OCI-LY7 (cell line): ENCODE measurements at regions not wholly inside any gene's neighbourhood (a gene's known extent, or its start where the extent isn't known, plus 50 kb on each side); places are given as distances from the start of the nearest gene placed in this dataset.
"Not testable (repeated sequence)": the region's sequence is repeated elsewhere in the genome, so short reads cannot be mapped to it uniquely, and the experiment has no call there.

ENCODE experiments used
- BruUV-seq: library from RNA; stranded (reverse); fragments of 400-500 nt; replicated peaks from 2 replicates; lab custom pipeline; 2021; lab: Mats Ljungman, UMichigan
- CTCF ChIA-PET: fragments of 300-600 bp; sonication (Branson Sonifier 250); formaldehyde crosslinking; loops from one replicate; lab custom pipeline; 2022; ENCODE audit warnings: antibody characterized with exemption; ENCODE audit not compliant: unreplicated experiment; lab: Charles Lee
- POLR2A ChIA-PET: fragments of 300-600 bp; sonication (Branson Sonifier 250); formaldehyde crosslinking; loops from one replicate; lab custom pipeline; 2022; ENCODE audit warnings: antibody characterized with exemption; lab: Charles Lee
- DNase-seq: peaks from one replicate; pipeline ENCODE4 v3.0.0-alpha.2; 2015; ENCODE audit warnings: low spot score
- H2AFZ ChIP-seq: fragments of 200-600 bp; sonication (generic), shearing (Covaris generic); 2 replicates; pipeline ENCODE4 v1.6.1; 2014; ENCODE audit warnings: mild to moderate bottlenecking, antibody characterized with exemption, low read length, moderate library complexity
- H3K27ac ChIP-seq: fragments of 200-600 bp; sonication (generic); 2 replicates; pipeline ENCODE4 v1.5.1; 2014; ENCODE audit warnings: mixed run types, low read depth, mild to moderate bottlenecking, moderate library complexity, low read length, inconsistent platforms; ENCODE audit not compliant: poor library complexity, severe bottlenecking
- H3K36me3 ChIP-seq: fragments of 200-600 bp; sonication (generic); 2 replicates; pipeline ENCODE4 v1.6.1; 2014; ENCODE audit warnings: mild to moderate bottlenecking, antibody characterized with exemption, low read length, moderate library complexity, mixed read lengths; ENCODE audit not compliant: insufficient read depth
- H3K4me1 ChIP-seq: fragments of 200-600 bp; sonication (generic); 2 replicates; pipeline ENCODE4 v1.5.1; 2014; ENCODE audit warnings: mild to moderate bottlenecking, low read length; ENCODE audit not compliant: insufficient read depth, poor library complexity, severe bottlenecking
- H3K4me2 ChIP-seq: fragments of 200-600 bp; sonication (generic); 2 replicates; pipeline ENCODE4 v1.6.1; 2014; ENCODE audit warnings: mild to moderate bottlenecking, low read length
- H3K4me3 ChIP-seq: fragments of 200-600 bp; sonication (generic); 2 replicates; pipeline ENCODE4 v1.5.1; 2014; ENCODE audit warnings: mild to moderate bottlenecking, low read depth, low read length; ENCODE audit not compliant: poor library complexity, severe bottlenecking
- H3K79me2 ChIP-seq: fragments of 200-600 bp; sonication (generic); 2 replicates; pipeline ENCODE4 v1.6.1; 2016; ENCODE audit warnings: low read depth, mild to moderate bottlenecking, low read length, moderate library complexity, mixed read lengths; ENCODE audit not compliant: insufficient read depth
- H3K9me2 ChIP-seq: fragments of 200-600 bp; sonication (generic); 2 replicates; pipeline ENCODE4 v1.6.1; 2016; ENCODE audit warnings: mild to moderate bottlenecking, low read length, mixed read lengths; ENCODE audit not compliant: insufficient read depth
- H3K9me3 ChIP-seq: fragments of 200-600 bp; sonication (generic); 2 replicates; pipeline ENCODE4 v1.6.1; 2014; ENCODE audit warnings: mild to moderate bottlenecking, mixed run types, low read length, mixed read lengths
- H4K20me1 ChIP-seq: fragments of 200-600 bp; sonication (generic); 2 replicates; pipeline ENCODE4 v1.6.1; 2014; ENCODE audit warnings: mild to moderate bottlenecking, antibody characterized with exemption, low read length, moderate library complexity, mixed read lengths; ENCODE audit not compliant: insufficient read depth
- CTCF ChIP-seq: fragments of 200-600 bp; sonication (generic); conservative IDR thresholded peaks from 2 replicates; pipeline ENCODE4 v1.5.1; 2014; ENCODE audit warnings: mild to moderate bottlenecking, antibody characterized with exemption, low read length, moderate library complexity, mixed read lengths
- EZH2phosphoT487 ChIP-seq: fragments of 200-600 bp; sonication (generic); IDR thresholded peaks from 2 replicates; pipeline ENCODE4 v1.6.1; 2018; ENCODE audit warnings: low read depth, borderline replicate concordance, mild to moderate bottlenecking, mixed run types, antibody characterized with exemption, low read length, moderate library complexity, mixed read lengths
- intact Hi-C: fragments of 100-400 bp; cut with micrococcal nuclease; formaldehyde crosslinking; loops from one replicate; pipeline ENCODE4 v1.10.0; 2022; ENCODE audit not compliant: unreplicated experiment

DNA sequence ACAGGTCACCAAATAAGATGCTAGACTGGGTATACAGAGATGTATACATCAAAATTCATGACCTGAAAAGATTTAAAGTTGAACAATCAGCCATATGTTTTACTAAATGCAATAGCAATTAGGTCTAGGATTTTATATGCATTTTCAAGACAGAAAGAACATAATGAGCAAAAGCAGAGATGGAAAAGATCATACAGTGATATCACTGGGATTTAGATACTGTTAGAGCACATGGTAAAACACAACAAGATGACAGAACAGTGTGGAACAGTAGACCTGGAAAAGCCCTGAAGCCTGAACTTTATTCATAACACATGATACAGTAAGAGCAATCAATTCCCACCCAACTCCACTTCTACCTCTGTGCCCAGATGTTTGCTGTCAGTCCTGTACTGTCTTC lies 585.9 kb downstream of the PRR16 start:
- H3K36me3 ChIP-seq = no peaks in the 10 kb centered on the region
- H3K4me2 ChIP-seq = no peak overlapping the region
- H3K9me2 ChIP-seq = no peaks in the 10 kb centered on the region
- H3K27ac ChIP-seq = no peak overlapping the region
- intact Hi-C loops = no loop called here
- no peak for TF ChIP-seq EZH2phosphoT487
- no peak for TF ChIP-seq CTCF
- no peak for DNase-seq
- no TSS peak for BruUV-seq
- no peaks in the 10 kb centered on the region for H3K4me1 ChIP-seq
- ChIA-PET POLR2A (no interaction called here), CTCF (no interaction called here)
- H3K9me3 ChIP-seq = no peaks in the 10 kb centered on the region
- no peak overlapping the region for H2AFZ ChIP-seq
- H3K4me3 ChIP-seq = no peak overlapping the region
- no peaks in the 10 kb centered on the region for H3K79me2 ChIP-seq
- no peaks in the 10 kb centered on the region for H4K20me1 ChIP-seq

- TF ChIP-seq CTCF (no peak), EZH2phosphoT487 (no peak)
- Histone ChIP-seq H4K20me1 (no peaks in the 10 kb centered on the region), H3K9me3 (no peaks in the 10 kb centered on the region), H3K4me1 (no peaks in the 10 kb centered on the region), H3K79me2 (no peaks in the 10 kb centered on the region), H2AFZ (no peak overlapping the region), H3K4me3 (no peak overlapping the region), H3K4me2 (no peak overlapping the region), H3K36me3 (no peaks in the 10 kb centered on the region), H3K27ac (no peak overlapping the region), H3K9me2 (no peaks in the 10 kb centered on the region)
- no TSS peak for BruUV-seq
- ChIA-PET CTCF (no interaction called here), POLR2A (no interaction called here)
- intact Hi-C loops = no loop called here
- no peak for DNase-seq
Measured at GRCh38 chr5:121053055-121053985, 589.2 kb downstream of the PRR16 start.

DNA sequence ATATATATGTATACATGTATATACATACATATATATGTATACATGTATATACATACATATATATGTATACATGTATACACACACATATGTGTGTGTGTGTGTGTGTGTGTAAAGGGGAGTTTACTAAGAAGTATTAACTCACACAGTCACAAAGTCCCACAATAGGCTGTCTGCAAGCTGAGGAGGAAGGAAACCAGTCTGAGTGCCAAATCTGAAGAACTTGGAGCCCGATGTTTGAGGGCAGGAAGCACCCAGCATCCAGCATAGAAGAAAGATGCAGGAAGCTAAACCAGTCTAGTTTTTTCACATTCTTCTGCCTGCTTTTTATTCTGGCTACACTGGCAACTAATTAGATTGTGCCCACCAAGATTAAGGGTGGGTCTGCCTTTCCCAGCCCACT lies 591.5 kb downstream of the PRR16 start:
- no peak overlapping the region for H3K27ac ChIP-seq
- no peak overlapping the region for H3K4me2 ChIP-seq
- ChIA-PET CTCF (no interaction called here), POLR2A (no interaction called here)
- no peak overlapping the region for H3K4me3 ChIP-seq
- no peaks in the 10 kb centered on the region for H3K9me2 ChIP-seq
- DNase-seq = no peak
- no peaks in the 10 kb centered on the region for H3K9me3 ChIP-seq
- H3K4me1 ChIP-seq = no peaks in the 10 kb centered on the region
- H4K20me1 ChIP-seq = no peaks in the 10 kb centered on the region
- no peaks in the 10 kb centered on the region for H3K79me2 ChIP-seq
- H2AFZ ChIP-seq = no peak overlapping the region
- BruUV-seq = no TSS peak
- intact Hi-C loops = no loop called here
- no peaks in the 10 kb centered on the region for H3K36me3 ChIP-seq
- TF ChIP-seq EZH2phosphoT487 = no peak
- TF ChIP-seq CTCF = no peak

- DNase-seq, H2AFZ ChIP-seq, H3K4me1 ChIP-seq, BruUV-seq, H3K4me3 ChIP-seq, H3K9me2 ChIP-seq, POLR2A ChIA-PET, H3K27ac ChIP-seq, CTCF ChIA-PET, H4K20me1 ChIP-seq, H3K36me3 ChIP-seq, H3K4me2 ChIP-seq, H3K9me3 ChIP-seq, H3K79me2 ChIP-seq, intact Hi-C loops: not testable (repeated sequence)
Measured at GRCh38 chr5:121064241-121064640, 600.1 kb downstream of the PRR16 start.
